Hepatocyte (in vitro differentiated cells): ENCODE measurements at regions not wholly inside any gene's neighbourhood (a gene's known extent, or its start where the extent isn't known, plus 50 kb on each side); places are given as distances from the start of the nearest gene placed in this dataset.

Source experiments
- DNase-seq: peaks from one replicate; pipeline ENCODE4 v3.0.0-alpha.2; 2016; ENCODE audit warnings: low spot score
- H2AFZ ChIP-seq: fragments of 200-600 bp; sonication (generic); 2 replicates; pipeline ENCODE4 v1.6.0; 2016; ENCODE audit warnings: antibody characterized with exemption, mild to moderate bottlenecking
- H3K27ac ChIP-seq: fragments of 200-600 bp; sonication (generic); 2 replicates; pipeline ENCODE4 v1.5.1; 2016; ENCODE audit warnings: mild to moderate bottlenecking
- H3K27me3 ChIP-seq: fragments of 200-600 bp; sonication (generic); 2 replicates; pipeline ENCODE4 v1.6.1; 2016
- H3K36me3 ChIP-seq: fragments of 200-600 bp; sonication (generic); replicated peaks from 2 replicates; pipeline ENCODE4 v1.5.1; 2016; ENCODE audit warnings: low read depth; ENCODE audit not compliant: insufficient read depth
- H3K4me1 ChIP-seq: fragments of 200-600 bp; sonication (generic); 2 replicates; pipeline ENCODE4 v1.5.1; 2016; ENCODE audit warnings: mild to moderate bottlenecking, moderate library complexity; ENCODE audit not compliant: insufficient read depth
- H3K4me2 ChIP-seq: fragments of 200-600 bp; sonication (generic); 2 replicates; pipeline ENCODE4 v1.6.0; 2016
- H3K4me3 ChIP-seq: fragments of 200-600 bp; sonication (generic); 2 replicates; pipeline ENCODE4 v1.5.1; 2016; ENCODE audit warnings: mild to moderate bottlenecking
- H3K79me2 ChIP-seq: fragments of 200-600 bp; sonication (generic); 2 replicates; pipeline ENCODE4 v1.6.0; 2017; ENCODE audit warnings: mild to moderate bottlenecking
- H3K9me2 ChIP-seq: fragments of 200-600 bp; sonication (generic); replicated peaks from 2 replicates; pipeline ENCODE4 v1.6.0; 2017; ENCODE audit warnings: mild to moderate bottlenecking; ENCODE audit not compliant: insufficient read depth
- H3K9me3 ChIP-seq: fragments of 200-600 bp; sonication (generic); 2 replicates; pipeline ENCODE4 v1.5.1; 2016; ENCODE audit warnings: low read depth, mild to moderate bottlenecking
- H4K20me1 ChIP-seq: fragments of 200-600 bp; sonication (generic); 2 replicates; pipeline ENCODE4 v1.6.0; 2016; ENCODE audit warnings: mild to moderate bottlenecking; ENCODE audit not compliant: insufficient read depth, poor library complexity, severe bottlenecking
- CTCF ChIP-seq: fragments of 200-600 bp; sonication (generic); IDR thresholded peaks from 2 replicates; pipeline ENCODE4 v1.5.1; 2016; ENCODE audit warnings: antibody characterized with exemption, mild to moderate bottlenecking; ENCODE audit not compliant: poor library complexity
- EZH2 ChIP-seq: fragments of 200-600 bp; sonication (generic); IDR thresholded peaks from 2 replicates; pipeline ENCODE4 v1.6.1; 2016; ENCODE audit warnings: antibody characterized with exemption, mild to moderate bottlenecking, borderline replicate concordance
- EZH2phosphoT487 ChIP-seq: fragments of 200-600 bp; sonication (generic); IDR thresholded peaks from one replicate; pipeline ENCODE4 v1.6.1; 2018; ENCODE audit warnings: antibody characterized with exemption, mild to moderate bottlenecking, low read depth, moderate library complexity; ENCODE audit not compliant: unreplicated experiment, severe bottlenecking
- WGBS: methylation state at CpG from one replicate; pipeline ENCODE4 v1.1.6; 2016; ENCODE audit warnings: low lambda C conversion rate; ENCODE audit errors: missing lambda C conversion rate; 5-methylcytosine and 5-hydroxymethylcytosine counted together

DNA sequence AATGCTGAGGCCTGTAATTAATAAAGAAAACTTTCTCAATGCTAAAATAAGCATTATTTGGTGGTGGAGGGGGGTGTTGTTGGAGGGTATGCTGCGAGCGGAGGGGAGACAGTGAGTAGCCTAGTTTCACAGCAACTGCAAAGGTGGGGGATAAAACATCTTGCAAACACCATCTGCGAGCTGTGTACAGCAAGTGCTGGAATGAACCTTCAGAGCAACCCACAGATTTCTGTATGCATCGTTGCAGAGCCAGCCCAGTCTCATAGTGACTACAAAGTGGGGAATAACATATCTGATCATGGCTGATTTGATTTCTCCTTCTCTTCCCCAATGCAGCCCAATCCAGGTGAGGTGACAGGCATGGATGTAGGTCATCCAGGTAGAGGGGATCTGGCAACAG is 80.7 kb upstream of the COG2 start:
- Histone ChIP-seq H3K36me3 (no peaks in the 10 kb centered on the region), H3K4me3 (no peak overlapping the region), H3K4me1 (no peaks in the 10 kb centered on the region), H4K20me1 (no peaks in the 10 kb centered on the region), H2AFZ (no peak overlapping the region), H3K9me2 (no peaks in the 10 kb centered on the region), H3K4me2 (no peak overlapping the region), H3K9me3 (no peaks in the 10 kb centered on the region), H3K79me2 (no peaks in the 10 kb centered on the region), H3K27ac (no peak overlapping the region), H3K27me3 (no peaks in the 10 kb centered on the region)
- DNase-seq, result no peak
- TF ChIP-seq EZH2, result no peak
- no peak for TF ChIP-seq CTCF
- no peak for TF ChIP-seq EZH2phosphoT487
- 81% methylated on average over 4 of the region's 4 CpGs for WGBS

DNA sequence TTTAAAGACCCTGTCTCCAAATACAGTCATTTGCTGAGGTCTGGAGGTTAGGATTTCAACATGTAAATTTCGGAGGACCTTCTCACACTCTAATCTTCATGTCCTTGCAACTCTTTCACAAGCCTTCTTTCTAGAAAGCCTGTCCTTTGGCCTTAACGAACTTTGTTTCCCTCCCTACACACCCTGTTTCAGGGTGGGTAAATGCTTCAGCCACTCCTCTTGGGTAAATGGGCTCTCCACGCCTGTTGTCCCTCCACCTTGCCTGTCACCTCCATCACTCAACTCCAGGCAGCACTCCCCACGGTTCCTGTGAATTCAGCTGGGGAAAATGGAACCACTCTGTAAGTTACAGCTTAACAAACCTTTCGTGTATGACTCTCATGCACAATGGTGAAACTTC is 84.0 kb upstream of the COG2 start:
- no peaks in the 10 kb centered on the region for H3K4me1 ChIP-seq
- 75% methylated on average over 5 of the region's 5 CpGs for WGBS
- no peak overlapping the region for H3K27ac ChIP-seq
- no peak overlapping the region for H3K4me2 ChIP-seq
- TF ChIP-seq EZH2 (no peak), CTCF (no peak), EZH2phosphoT487 (no peak)
- H2AFZ ChIP-seq, result no peak overlapping the region
- no peak for DNase-seq
- H3K4me3 ChIP-seq, result no peak overlapping the region
- no peaks in the 10 kb centered on the region for H4K20me1 ChIP-seq
- H3K36me3 ChIP-seq, result no peaks in the 10 kb centered on the region
- H3K79me2 ChIP-seq, result no peaks in the 10 kb centered on the region
- no peaks in the 10 kb centered on the region for H3K9me3 ChIP-seq
- no peaks in the 10 kb centered on the region for H3K9me2 ChIP-seq
- no peaks in the 10 kb centered on the region for H3K27me3 ChIP-seq

DNA sequence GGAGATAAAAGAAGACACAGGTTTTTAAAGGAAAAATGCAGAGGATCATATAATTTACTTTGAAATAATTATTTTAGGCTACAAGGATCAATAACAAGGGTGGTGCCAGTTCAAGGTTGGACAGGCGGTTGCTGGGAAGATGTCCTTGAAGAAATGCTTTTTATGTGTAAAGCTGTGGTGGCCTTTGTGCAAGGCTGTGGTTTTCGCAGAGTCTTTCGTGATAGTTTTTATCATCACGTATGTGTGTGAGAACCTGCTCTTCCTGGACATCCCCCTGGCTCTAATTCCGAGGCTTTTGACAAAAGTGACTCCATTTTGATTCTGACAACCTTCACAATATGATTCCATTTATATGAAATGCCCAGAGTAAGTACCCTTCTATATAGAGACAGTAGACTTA is 85.8 kb upstream of the COG2 start:
- Histone ChIP-seq H3K27ac (no peak overlapping the region), H3K79me2 (no peaks in the 10 kb centered on the region), H3K36me3 (no peaks in the 10 kb centered on the region), H3K4me3 (no peak overlapping the region), H3K4me1 (no peaks in the 10 kb centered on the region), H3K27me3 (no peaks in the 10 kb centered on the region), H2AFZ (no peak overlapping the region), H3K9me2 (no peaks in the 10 kb centered on the region), H4K20me1 (no peaks in the 10 kb centered on the region), H3K9me3 (no peaks in the 10 kb centered on the region), H3K4me2 (no peak overlapping the region)
- no peak for TF ChIP-seq EZH2
- no peak for TF ChIP-seq EZH2phosphoT487
- TF ChIP-seq CTCF, result no peak
- DNase-seq, result no peak
- WGBS, result 89% methylated on average over 5 of the region's 5 CpGs

DNA sequence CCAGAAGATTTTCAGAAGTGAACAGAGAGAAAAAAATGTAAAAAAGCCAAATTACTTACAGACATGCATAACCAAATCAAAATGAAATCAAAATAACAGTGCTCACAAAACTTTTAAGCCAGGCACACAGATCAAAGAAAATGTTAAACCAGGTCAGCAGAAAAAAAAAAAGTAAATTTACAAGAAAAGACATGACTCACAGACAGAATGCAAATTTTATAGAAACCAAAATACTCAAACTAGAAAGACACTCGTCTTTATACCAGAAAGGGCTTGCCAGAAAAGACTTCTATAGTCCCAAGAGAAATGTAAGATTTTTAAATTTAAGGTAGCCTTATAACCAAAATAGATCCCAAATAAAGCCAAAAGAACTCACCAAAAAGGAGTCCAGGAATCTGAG is 86.5 kb upstream of the COG2 start:
- no peaks in the 10 kb centered on the region for H3K4me1 ChIP-seq
- no peaks in the 10 kb centered on the region for H3K27me3 ChIP-seq
- no peak overlapping the region for H3K27ac ChIP-seq
- H3K9me2 ChIP-seq, result no peaks in the 10 kb centered on the region
- WGBS, result 37% methylated on average over 1 of the region's 1 CpG
- TF ChIP-seq EZH2 (no peak), EZH2phosphoT487 (no peak), CTCF (no peak)
- H2AFZ ChIP-seq, result no peak overlapping the region
- H3K4me3 ChIP-seq, result no peak overlapping the region
- H3K36me3 ChIP-seq, result no peaks in the 10 kb centered on the region
- no peaks in the 10 kb centered on the region for H3K79me2 ChIP-seq
- no peak overlapping the region for H3K4me2 ChIP-seq
- DNase-seq, result no peak
- no peaks in the 10 kb centered on the region for H4K20me1 ChIP-seq
- no peaks in the 10 kb centered on the region for H3K9me3 ChIP-seq
